ENCODE measurements at regions not wholly inside any gene's neighbourhood (a gene's known extent, or its start where the extent isn't known, plus 50 kb on each side); places are given as distances from the start of the nearest gene placed in this dataset.

DNA sequence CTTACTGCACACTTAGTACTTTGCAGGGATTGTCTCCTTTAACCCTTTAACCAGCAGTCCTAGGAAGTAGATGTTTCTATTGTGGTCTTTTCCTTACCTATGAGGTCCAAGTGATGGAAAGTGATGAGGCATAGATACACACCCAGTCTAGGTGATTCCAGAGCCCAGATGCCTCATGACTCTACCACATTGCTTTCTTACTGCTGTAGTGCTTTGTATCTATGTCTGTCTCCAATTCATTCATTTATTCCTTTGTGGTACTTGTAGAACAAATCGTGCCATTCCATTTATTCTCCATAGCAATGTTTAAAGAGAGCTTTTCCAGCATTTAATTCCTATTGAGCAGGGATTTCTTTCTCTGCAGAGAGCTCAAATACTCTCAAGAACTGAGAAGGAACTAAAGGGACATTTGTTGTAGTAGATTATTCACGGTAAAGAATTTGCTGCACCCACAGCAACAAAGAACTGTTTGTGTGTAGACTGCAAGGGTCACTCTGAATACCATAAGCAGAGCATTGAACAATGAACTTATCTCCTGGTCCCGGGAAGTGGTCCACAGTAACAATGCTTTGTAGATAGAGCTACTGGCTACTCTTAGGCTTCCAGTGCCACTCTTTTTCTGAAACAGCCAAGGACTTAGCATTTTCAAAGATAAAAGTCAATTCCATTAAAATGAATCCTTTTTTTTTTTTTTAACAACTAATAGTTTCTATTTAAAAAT, 337.0 kb downstream of the PTEN start:
- no peak for DNase-seq

DNA sequence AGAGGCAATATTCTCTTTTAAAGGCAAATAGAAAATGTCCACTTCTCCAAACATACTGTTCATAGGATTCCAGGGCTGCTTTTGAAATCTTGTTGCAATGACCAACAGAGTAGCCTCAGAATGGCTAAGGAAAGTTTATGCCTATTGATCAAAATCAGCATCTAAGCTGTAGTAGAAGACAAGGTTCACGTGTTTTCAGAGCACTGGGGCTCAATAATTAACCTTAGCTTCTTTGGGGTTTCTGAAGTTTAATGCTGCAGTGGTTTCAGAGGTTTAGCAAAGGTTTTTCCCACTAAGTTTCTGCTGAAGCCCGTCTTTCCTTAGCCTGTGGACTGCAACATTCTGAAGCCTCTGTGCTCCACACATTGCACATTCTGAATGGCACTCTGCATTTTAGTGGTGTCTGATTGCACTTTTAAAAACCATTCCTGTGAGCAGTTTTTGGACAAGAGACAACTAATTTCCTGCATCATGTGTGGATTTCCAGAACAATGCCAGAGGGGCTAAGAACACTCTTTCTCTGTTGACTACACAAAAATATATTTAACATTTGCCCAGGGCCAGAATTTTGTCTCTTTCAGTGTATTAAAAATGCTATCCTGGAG, 342.5 kb downstream of the PTEN start:
- no peak for DNase-seq

GRCh38 chr10:88207121-88207546, 343.7 kb downstream of the PTEN start:
- DNase-seq: no peak

DNA sequence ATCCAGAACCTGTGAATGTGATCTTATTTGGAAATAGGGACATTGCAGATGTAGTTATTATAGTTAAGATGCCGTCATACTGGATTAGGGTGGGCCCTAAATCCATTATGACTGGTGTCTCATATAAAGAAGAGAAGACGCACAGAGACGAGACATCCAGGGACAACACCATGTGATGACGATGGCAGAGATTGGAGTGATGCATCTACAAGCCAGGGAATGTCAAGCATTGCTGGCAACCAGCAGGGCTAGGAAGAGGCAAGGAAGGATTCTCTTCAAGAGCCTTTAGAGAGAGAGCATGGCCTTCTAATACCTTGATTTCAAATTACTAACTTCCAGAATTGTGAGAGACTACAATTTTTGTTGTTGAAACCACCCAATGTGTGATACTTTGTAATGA, 345.8 kb downstream of the PTEN start:
- no peak for DNase-seq

GRCh38 chr10:88209837-88210561, 346.6 kb downstream of the PTEN start:
- no peak for DNase-seq

DNA sequence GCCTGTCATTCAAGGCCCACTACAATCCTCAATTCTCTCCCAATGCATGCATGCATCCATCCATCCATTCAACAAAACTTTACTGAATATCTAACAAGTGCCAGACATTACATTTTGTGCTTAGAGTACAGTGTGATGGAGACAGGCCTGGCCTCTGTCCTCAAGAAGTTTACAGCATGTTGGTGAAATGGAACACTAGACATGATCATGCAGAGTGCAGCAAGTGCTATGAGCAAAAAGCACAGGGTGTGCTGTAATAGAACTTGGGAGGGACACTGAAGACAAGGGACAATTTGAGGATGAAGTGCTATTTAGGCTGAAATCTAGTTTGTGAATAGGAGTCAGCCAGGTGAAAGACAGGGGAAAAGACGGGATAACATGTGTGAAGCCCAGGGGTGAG, 347.8 kb downstream of the PTEN start:
- no peak for DNase-seq

DNA sequence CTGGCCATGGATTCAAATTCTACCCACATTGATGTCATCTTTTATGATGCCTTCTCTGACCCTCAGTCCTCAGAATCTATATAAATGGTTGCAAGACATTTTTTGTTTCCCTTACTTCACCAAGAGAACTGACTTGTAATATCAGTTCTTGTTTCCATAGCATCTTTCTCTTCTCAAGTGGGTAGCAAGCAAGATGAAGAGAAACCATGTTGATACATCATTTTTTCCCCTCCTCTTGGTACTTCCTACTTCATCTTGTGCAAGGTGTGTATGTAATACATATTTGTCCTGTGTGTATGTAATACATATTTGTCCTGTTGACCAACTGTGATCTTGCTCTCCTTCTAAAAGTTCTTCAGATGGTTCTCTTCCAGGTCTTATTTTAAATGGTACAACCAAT, 348.6 kb downstream of the PTEN start:
- DNase-seq: no peak

- no peak for DNase-seq
Observed at GRCh38 chr10:88213065-88213605, 349.7 kb downstream of the PTEN start.

GRCh38 chr10:88216976-88217375, 353.6 kb downstream of the PTEN start:
- no peak for DNase-seq

- DNase-seq: no peak
Observed at GRCh38 chr10:88218362-88218761, 354.9 kb downstream of the PTEN start.

- no peak for DNase-seq
Observed at GRCh38 chr10:88219753-88220152, 356.3 kb downstream of the PTEN start.

- DNase-seq: no peak
Observed at GRCh38 chr10:88221010-88221973, 357.9 kb downstream of the PTEN start.

- no peak for DNase-seq
Observed at GRCh38 chr10:88222881-88223280, 359.5 kb downstream of the PTEN start.
